H1 (cell line): ENCODE measurements at regions not wholly inside any gene's neighbourhood (a gene's known extent, or its start where the extent isn't known, plus 50 kb on each side); places are given as distances from the start of the nearest gene placed in this dataset.

ENCODE experiments used
- ATF3 ChIP-seq: IDR thresholded peaks from 2 replicates; pipeline ENCODE4 v1.6.1; 2011; ENCODE audit warnings: low read depth, mild to moderate bottlenecking, low read length; ENCODE audit not compliant: insufficient read depth
- CTCF ChIP-seq, 3 experiments: IDR thresholded peaks; 1 replicate in 2 of 3; 2 replicates in 1 of 3; pipeline versions ENCODE4 v1.5.1 to v1.6.1; 2011; ENCODE audit warnings: low read length in 3 of 3, mild to moderate bottlenecking in 3 of 3, inconsistent platforms in 2 of 3, low read depth in 1 of 3, moderate library complexity in 1 of 3; ENCODE audit not compliant: insufficient read depth in 1 of 3; ENCODE audit errors: control extremely low read depth in 1 of 3
- FOSL1 ChIP-seq: IDR thresholded peaks from 2 replicates; pipeline ENCODE4 v1.6.1; 2011; ENCODE audit warnings: mild to moderate bottlenecking, low read depth, low read length, moderate library complexity; ENCODE audit not compliant: insufficient read depth
- HDAC2 ChIP-seq, 2 experiments: fragments of 300-600 bp in 1 of 2; sonication (generic) in 1 of 2; IDR thresholded peaks; 2 replicates each; pipeline ENCODE4 v1.6.1; 2011 to 2012; ENCODE audit warnings: low read depth in 2 of 2, low read length in 2 of 2, mild to moderate bottlenecking in 2 of 2, moderate library complexity in 2 of 2, borderline replicate concordance in 1 of 2, inconsistent platforms in 1 of 2
- MAX ChIP-seq: IDR thresholded peaks from 2 replicates; pipeline ENCODE4 v1.6.1; 2012; ENCODE audit warnings: inconsistent platforms
- POLR2A ChIP-seq, 2 experiments: IDR thresholded peaks; 1 replicate in 1 of 2; 2 replicates in 1 of 2; pipeline ENCODE4 v1.6.1; 2011; ENCODE audit warnings: low read depth in 2 of 2, low read length in 2 of 2, mild to moderate bottlenecking in 2 of 2; ENCODE audit errors: control extremely low read depth in 1 of 2
- POLR2AphosphoS5 ChIP-seq: IDR thresholded peaks from 2 replicates; pipeline ENCODE4 v1.6.1; 2011; ENCODE audit warnings: low read depth, low read length
- RFX5 ChIP-seq: IDR thresholded peaks from 2 replicates; pipeline ENCODE4 v1.6.1; 2011; ENCODE audit warnings: low read depth, low read length, improper control_type of control experiment, borderline replicate concordance
- SIN3A ChIP-seq, 2 experiments: IDR thresholded peaks in 1 of 2; conservative IDR thresholded peaks in 1 of 2; 2 replicates each; pipeline ENCODE4 v1.6.1; 2011 to 2012; ENCODE audit warnings: low read length in 2 of 2, improper control_type of control experiment in 1 of 2, low read depth in 1 of 2, mild to moderate bottlenecking in 1 of 2
- SP1 ChIP-seq: IDR thresholded peaks from 2 replicates; pipeline ENCODE4 v1.6.1; 2011; ENCODE audit warnings: low read depth, low read length
- SRF ChIP-seq: IDR thresholded peaks from 2 replicates; pipeline ENCODE4 v1.6.1; 2011; ENCODE audit warnings: mild to moderate bottlenecking, low read depth, low read length, moderate library complexity

- TF ChIP-seq CTCF (IDR thresholded peaks at IDR 0.05; ENCODE audit: control extremely low read depth in 1 of 3, insufficient read depth in 1 of 3, low read depth in 1 of 3, low read length in 3 of 3), result no peak
- TF ChIP-seq SRF, result no peak
- no peak for TF ChIP-seq SIN3A (conservative IDR thresholded peaks at IDR 0.05 in 1 of 2, IDR thresholded peaks at IDR 0.05 in 1 of 2; ENCODE audit: low read depth in 1 of 2, low read length in 2 of 2)
- no peak for TF ChIP-seq POLR2A (IDR thresholded peaks at IDR 0.05; ENCODE audit: control extremely low read depth in 1 of 2, low read depth in 2 of 2, low read length in 2 of 2)
- no peak for TF ChIP-seq RFX5
- no peak for TF ChIP-seq HDAC2 (IDR thresholded peaks at IDR 0.05; ENCODE audit: borderline replicate concordance in 1 of 2, low read depth in 2 of 2, low read length in 2 of 2)
- no peak for TF ChIP-seq SP1
- TF ChIP-seq POLR2AphosphoS5, result no peak
- no peak for TF ChIP-seq FOSL1
- TF ChIP-seq ATF3, result no peak
- TF ChIP-seq MAX, result no peak
Observed at GRCh38 chr1:208686592-208686991, 442.4 kb upstream of the PLXNA2 start.
